ENCODE measurements at regions not wholly inside any gene's neighbourhood (a gene's known extent, or its start where the extent isn't known, plus 50 kb on each side); places are given as distances from the start of the nearest gene placed in this dataset.

GRCh38 chr11:101334581-101334980 lies 205.0 kb upstream of the PGR start:
- WGBS, 2 donors, result 74 to 89% methylated on average over 1 of the region's 1 CpG

GRCh38 chr11:101331411-101331810 lies 201.8 kb upstream of the PGR start:
- TF ChIP-seq CTCF (IDR thresholded peaks at IDR 0.05; ENCODE audit: control extremely low read depth, extremely low read depth), result no peak
- Histone ChIP-seq H3K36me3 (ENCODE audit: control insufficient read depth in 4 of 4, insufficient read depth in 4 of 4, low read length in 4 of 4) (no peaks in the 10 kb centered on the region), H3K9me3 (ENCODE audit: control insufficient read depth in 4 of 4, insufficient read depth in 3 of 4, low read length in 3 of 4) (no peaks in the 10 kb centered on the region), H3K27me3 (ENCODE audit: control insufficient read depth in 3 of 3, insufficient read depth in 3 of 3, low read length in 2 of 3) (no peaks in the 10 kb centered on the region), H3K9ac (ENCODE audit: insufficient read depth in 1 of 2, low read length in 2 of 2) (no peak overlapping the region), H3K4me3 (no peak overlapping the region), H3K4me1 (ENCODE audit: control insufficient read depth in 5 of 5, insufficient read depth in 5 of 5, low read length in 5 of 5) (no peaks in the 10 kb centered on the region), H3K27ac (ENCODE audit: low read depth in 1 of 2, low read length in 1 of 2) (no peak overlapping the region)
- 38 to 66% methylated on average over 4 of the region's 4 CpGs for WGBS, 2 donors
- DNase-seq (no peak), ATAC-seq (ENCODE audit: insufficient read depth, low FRiP score) (no peak)

More at GRCh38 chr11:101334581-101334980, 205.0 kb upstream of the PGR start:
- Histone ChIP-seq H3K36me3 (ENCODE audit: control insufficient read depth in 4 of 4, insufficient read depth in 4 of 4, low read length in 4 of 4) (no peaks in the 10 kb centered on the region), H3K4me1 (ENCODE audit: control insufficient read depth in 5 of 5, insufficient read depth in 5 of 5, low read length in 5 of 5) (no peaks in the 10 kb centered on the region), H3K4me3 (no peak overlapping the region), H3K27ac (ENCODE audit: low read depth in 1 of 2, low read length in 1 of 2) (no peak overlapping the region), H3K27me3 (ENCODE audit: control insufficient read depth in 3 of 3, insufficient read depth in 3 of 3, low read length in 2 of 3) (no peaks in the 10 kb centered on the region), H3K9ac (ENCODE audit: insufficient read depth in 1 of 2, low read length in 2 of 2) (no peak overlapping the region), H3K9me3 (ENCODE audit: control insufficient read depth in 4 of 4, insufficient read depth in 3 of 4, low read length in 3 of 4) (no peaks in the 10 kb centered on the region)
- no peak for ATAC-seq (ENCODE audit: insufficient read depth, low FRiP score)
- TF ChIP-seq CTCF (IDR thresholded peaks at IDR 0.05; ENCODE audit: control extremely low read depth, extremely low read depth), result no peak
- DNase-seq, result no peak

GRCh38 chr11:101327908-101328307 lies 198.3 kb upstream of the PGR start:
- TF ChIP-seq CTCF (IDR thresholded peaks at IDR 0.05; ENCODE audit: control extremely low read depth, extremely low read depth), result no peak
- Histone ChIP-seq H3K9me3 (ENCODE audit: control insufficient read depth in 4 of 4, insufficient read depth in 3 of 4, low read length in 3 of 4) (no peaks in the 10 kb centered on the region), H3K4me3 (no peak overlapping the region), H3K9ac (ENCODE audit: insufficient read depth in 1 of 2, low read length in 2 of 2) (no peak overlapping the region), H3K27ac (ENCODE audit: low read depth in 1 of 2, low read length in 1 of 2) (no peak overlapping the region), H3K4me1 (ENCODE audit: control insufficient read depth in 5 of 5, insufficient read depth in 5 of 5, low read length in 5 of 5) (no peaks in the 10 kb centered on the region), H3K36me3 (ENCODE audit: control insufficient read depth in 4 of 4, insufficient read depth in 4 of 4, low read length in 4 of 4) (no peaks in the 10 kb centered on the region), H3K27me3 (ENCODE audit: control insufficient read depth in 3 of 3, insufficient read depth in 3 of 3, low read length in 2 of 3) (no peaks in the 10 kb centered on the region)
- DNase-seq (peak in 2 of 3 donors; percentile 49 to 80), ATAC-seq (ENCODE audit: insufficient read depth, low FRiP score) (no peak)
- WGBS, 2 donors, result 47 to 63% methylated on average over 3 of the region's 3 CpGs

GRCh38 chr11:101326141-101326540 lies 196.5 kb upstream of the PGR start:
- no peak for TF ChIP-seq CTCF (IDR thresholded peaks at IDR 0.05; ENCODE audit: control extremely low read depth, extremely low read depth)
- no peak overlapping the region for H3K27ac ChIP-seq (ENCODE audit: low read depth in 1 of 2, low read length in 1 of 2)
- H3K9me3 ChIP-seq (ENCODE audit: control insufficient read depth in 4 of 4, insufficient read depth in 3 of 4, low read length in 3 of 4), result no peaks in the 10 kb centered on the region
- DNase-seq (no peak), ATAC-seq (ENCODE audit: insufficient read depth, low FRiP score) (no peak)
- H3K4me3 ChIP-seq, result no peak overlapping the region
- no peaks in the 10 kb centered on the region for H3K36me3 ChIP-seq (ENCODE audit: control insufficient read depth in 4 of 4, insufficient read depth in 4 of 4, low read length in 4 of 4)
- H3K27me3 ChIP-seq (ENCODE audit: control insufficient read depth in 3 of 3, insufficient read depth in 3 of 3, low read length in 2 of 3), result no peaks in the 10 kb centered on the region
- H3K9ac ChIP-seq (ENCODE audit: insufficient read depth in 1 of 2, low read length in 2 of 2), result no peak overlapping the region
- peaks cover 0 to 3% (median 0%) of the 10 kb centered on the region in 5 donors for H3K4me1 ChIP-seq (ENCODE audit: control insufficient read depth in 5 of 5, insufficient read depth in 5 of 5, low read length in 5 of 5)
